Upper lobe of left lung (tissue), 6 donors: ENCODE measurements at regions not wholly inside any gene's neighbourhood (a gene's known extent, or its start where the extent isn't known, plus 50 kb on each side); places are given as distances from the start of the nearest gene placed in this dataset.

ENCODE experiments used
- ATAC-seq, 2 donors: fragments of 200-7000 bp; cut with Tn5 transposase; one replicate each; pipeline ENCODE4 v1.9.1; 2022; ENCODE audit warnings: mild to moderate bottlenecking in 2 of 2, moderate library complexity in 2 of 2; ENCODE audit not compliant: low FRiP score in 2 of 2
- DNase-seq, 2 donors: peaks; one replicate each; pipeline ENCODE4 v3.0.0-alpha.2; 2019 to 2020
- H3K27ac ChIP-seq, 4 donors: fragments of 200-600 bp; sonication (generic); one replicate each; pipeline ENCODE4 v1.5.1; 2016 to 2019
- H3K27me3 ChIP-seq, 4 donors: fragments of 200-600 bp; sonication (generic); one replicate each; pipeline ENCODE4 v1.5.1; 2017 to 2019
- H3K36me3 ChIP-seq, 4 donors: fragments of 200-600 bp; sonication (generic); one replicate each; pipeline ENCODE4 v1.5.1; 2016 to 2019
- H3K4me1 ChIP-seq, 4 donors: fragments of 200-600 bp; sonication (generic); one replicate each; pipeline ENCODE4 v1.5.1; 2018 to 2019
- H3K4me3 ChIP-seq, 4 donors: fragments of 200-600 bp; sonication (generic); one replicate each; pipeline ENCODE4 v1.5.1; 2017 to 2019; ENCODE audit warnings: mild to moderate bottlenecking in 2 of 4, moderate library complexity in 1 of 4
- H3K9me3 ChIP-seq, 4 donors: fragments of 200-600 bp; sonication (generic); one replicate each; pipeline ENCODE4 v1.5.1; 2018 to 2019
- EP300 ChIP-seq, 4 donors: sonication (generic); formaldehyde crosslinking; IDR thresholded peaks; one replicate each; pipeline ENCODE4 v1.5.1; 2017; ENCODE audit warnings: antibody characterized with exemption in 4 of 4, control low read depth in 2 of 4
- POLR2A ChIP-seq, 4 donors: fragments of 450-650 bp; IDR thresholded peaks; one replicate each; pipeline ENCODE4 v1.5.1; 2016 to 2017; ENCODE audit warnings: antibody characterized with exemption in 4 of 4, mild to moderate bottlenecking in 2 of 4
- POLR2AphosphoS5 ChIP-seq, 2 donors: sonication (generic); formaldehyde crosslinking; IDR thresholded peaks; one replicate each; pipeline ENCODE4 v1.5.1; 2017; ENCODE audit warnings: antibody characterized with exemption in 2 of 2
- WGBS, 2 donors: methylation state at CpG; one replicate each; pipeline ENCODE4 v1.1.5; 2017 to 2018; 5-methylcytosine and 5-hydroxymethylcytosine counted together
- TF ChIP-seq, protein P1 (sequence below), 6 experiments: fragments of 450-650 bp in 4 of 6; fragments of 200-600 bp in 2 of 6; sonication (generic) in 2 of 6; IDR thresholded peaks; one replicate each; pipeline ENCODE4 v1.5.1; 2016 to 2019; ENCODE audit warnings: antibody characterized with exemption in 6 of 6
- donor health status: DM: no; HTN: no; CAD: no; lungs with moderate emphysema.
- donor health status: DM: no; HTN: yes; CAD: no; lungs with severe emphysema.

- peaks cover 0 to 4% (median 0%) of the 10 kb centered on the region in 4 donors for H3K9me3 ChIP-seq
- no peak overlapping the region for H3K4me3 ChIP-seq
- H3K27ac ChIP-seq: no peak overlapping the region
- DNase-seq (no peak), ATAC-seq (no peak)
- no peaks in the 10 kb centered on the region for H3K4me1 ChIP-seq
- no peaks in the 10 kb centered on the region for H3K36me3 ChIP-seq
- 83 to 96% methylated on average over 3 of the region's 3 CpGs for WGBS, 2 donors
- no peaks in the 10 kb centered on the region for H3K27me3 ChIP-seq
- TF ChIP-seq, protein P1, sequence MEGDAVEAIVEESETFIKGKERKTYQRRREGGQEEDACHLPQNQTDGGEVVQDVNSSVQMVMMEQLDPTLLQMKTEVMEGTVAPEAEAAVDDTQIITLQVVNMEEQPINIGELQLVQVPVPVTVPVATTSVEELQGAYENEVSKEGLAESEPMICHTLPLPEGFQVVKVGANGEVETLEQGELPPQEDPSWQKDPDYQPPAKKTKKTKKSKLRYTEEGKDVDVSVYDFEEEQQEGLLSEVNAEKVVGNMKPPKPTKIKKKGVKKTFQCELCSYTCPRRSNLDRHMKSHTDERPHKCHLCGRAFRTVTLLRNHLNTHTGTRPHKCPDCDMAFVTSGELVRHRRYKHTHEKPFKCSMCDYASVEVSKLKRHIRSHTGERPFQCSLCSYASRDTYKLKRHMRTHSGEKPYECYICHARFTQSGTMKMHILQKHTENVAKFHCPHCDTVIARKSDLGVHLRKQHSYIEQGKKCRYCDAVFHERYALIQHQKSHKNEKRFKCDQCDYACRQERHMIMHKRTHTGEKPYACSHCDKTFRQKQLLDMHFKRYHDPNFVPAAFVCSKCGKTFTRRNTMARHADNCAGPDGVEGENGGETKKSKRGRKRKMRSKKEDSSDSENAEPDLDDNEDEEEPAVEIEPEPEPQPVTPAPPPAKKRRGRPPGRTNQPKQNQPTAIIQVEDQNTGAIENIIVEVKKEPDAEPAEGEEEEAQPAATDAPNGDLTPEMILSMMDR (IDR thresholded peaks at IDR 0.05): no peak
- TF ChIP-seq POLR2AphosphoS5 (IDR thresholded peaks at IDR 0.05) (no peak), POLR2A (IDR thresholded peaks at IDR 0.05) (no peak), EP300 (IDR thresholded peaks at IDR 0.05) (no peak)
These were observed 310.5 kb downstream of the LRATD1 start for GRCh38 chr2:14942987-14943386.

GRCh38 chr2:14944562-14945346 is 312.2 kb downstream of the LRATD1 start:
- WGBS, 2 donors: 70 to 71% methylated on average over 7 of the region's 7 CpGs
- Histone ChIP-seq H3K27ac (no peak overlapping the region), H3K36me3 (no peaks in the 10 kb centered on the region), H3K9me3 (peaks cover 0 to under 1% (median 0%) of the 10 kb centered on the region in 4 donors), H3K4me3 (no peak overlapping the region), H3K27me3 (no peaks in the 10 kb centered on the region), H3K4me1 (no peaks in the 10 kb centered on the region)
- TF ChIP-seq EP300 (IDR thresholded peaks at IDR 0.05): no peak
- TF ChIP-seq POLR2AphosphoS5 (IDR thresholded peaks at IDR 0.05): no peak
- TF ChIP-seq, protein P1 (IDR thresholded peaks at IDR 0.05): no peak
- no peak for TF ChIP-seq POLR2A (IDR thresholded peaks at IDR 0.05)
- DNase-seq: no peak
- no peak for ATAC-seq

DNA sequence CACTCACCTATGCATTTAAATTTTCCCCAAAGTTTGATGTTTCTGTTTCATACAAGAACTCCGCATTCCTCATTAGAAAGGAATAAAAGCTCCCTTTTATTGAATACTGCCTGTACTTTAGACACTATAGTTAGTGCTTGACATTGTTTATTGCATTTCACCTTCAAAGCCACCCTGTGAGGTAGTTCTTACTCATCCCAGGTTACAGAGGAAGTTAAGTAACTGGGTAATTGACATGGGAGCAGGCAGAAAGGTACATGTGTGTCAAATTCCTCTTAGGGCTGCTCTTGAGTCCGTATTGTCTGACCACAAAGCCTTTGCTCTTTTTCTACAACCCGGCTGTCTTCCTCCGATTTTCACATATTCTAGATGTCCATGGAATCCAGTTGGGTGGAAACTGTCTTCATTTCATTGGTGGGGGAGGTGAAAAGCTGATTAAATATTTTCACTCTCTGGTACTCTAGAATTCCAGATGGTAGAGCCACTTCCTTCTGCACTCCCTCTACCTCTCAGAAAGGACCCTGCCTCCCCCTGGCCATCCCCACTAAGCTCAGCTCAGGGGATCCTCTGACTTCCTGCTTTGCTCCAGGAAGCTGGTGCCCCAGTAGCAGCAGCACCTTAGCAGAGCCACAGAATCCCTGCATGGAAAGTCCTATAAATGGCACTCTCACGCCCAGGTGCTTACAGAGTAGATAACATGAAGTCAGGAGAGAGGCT is 319.2 kb downstream of the LRATD1 start:
- 81 to 93% methylated on average over 5 of the region's 5 CpGs for WGBS, 2 donors
- Histone ChIP-seq H3K27me3 (no peaks in the 10 kb centered on the region), H3K27ac (no peak overlapping the region), H3K36me3 (no peaks in the 10 kb centered on the region), H3K4me3 (no peak overlapping the region), H3K9me3 (no peaks in the 10 kb centered on the region), H3K4me1 (no peaks in the 10 kb centered on the region)
- no peak for ATAC-seq
- no peak for DNase-seq
- TF ChIP-seq POLR2AphosphoS5 (IDR thresholded peaks at IDR 0.05): no peak
- no peak for TF ChIP-seq EP300 (IDR thresholded peaks at IDR 0.05)
- TF ChIP-seq, protein P1 (IDR thresholded peaks at IDR 0.05): no peak
- TF ChIP-seq POLR2A (IDR thresholded peaks at IDR 0.05): no peak

- 74 to 83% methylated on average over 6 of the region's 6 CpGs for WGBS, 2 donors
- Histone ChIP-seq H3K4me3 (no peak overlapping the region), H3K27me3 (no peaks in the 10 kb centered on the region), H3K4me1 (no peaks in the 10 kb centered on the region), H3K27ac (no peak overlapping the region), H3K36me3 (no peaks in the 10 kb centered on the region), H3K9me3 (no peaks in the 10 kb centered on the region)
- ATAC-seq (no peak), DNase-seq (no peak)
- TF ChIP-seq POLR2A (IDR thresholded peaks at IDR 0.05) (no peak), POLR2AphosphoS5 (IDR thresholded peaks at IDR 0.05) (no peak), EP300 (IDR thresholded peaks at IDR 0.05) (no peak)
- TF ChIP-seq, protein P1 (IDR thresholded peaks at IDR 0.05): no peak
These were observed 320.0 kb downstream of the LRATD1 start for GRCh38 chr2:14952400-14952963.
